Activated CD4-positive, alpha-beta T cell treated with anti-CD3 and anti-CD28 coated beads, Interleukin-2, amount 50 U/mL, for 48 hours (primary cell): ENCODE measurements at regions not wholly inside any gene's neighbourhood (a gene's known extent, or its start where the extent isn't known, plus 50 kb on each side); places are given as distances from the start of the nearest gene placed in this dataset.
A peak's percentile ranks its signal among the peaks of the same experiment; 100 is the strongest.

Source experiments
- DNase-seq, 2 experiments: peaks; one replicate each; pipeline ENCODE4 v3.0.0-alpha.2; 2020

GRCh38 chr4:121277194-121278105, 103.4 kb downstream of the QRFPR start:
- no peak for DNase-seq

- DNase-seq: no peak
These were observed 107.6 kb downstream of the QRFPR start for GRCh38 chr4:121273191-121273590.

- no peak for DNase-seq
These were observed 108.3 kb downstream of the QRFPR start for GRCh38 chr4:121272526-121272925.

GRCh38 chr4:121270389-121270788, 106.3 kb upstream of the TNIP3 start:
- no peak for DNase-seq

GRCh38 chr4:121269001-121269400, 104.9 kb upstream of the TNIP3 start:
- DNase-seq: no peak

GRCh38 chr4:121266982-121267381, 102.9 kb upstream of the TNIP3 start:
- DNase-seq: no peak

GRCh38 chr4:121256887-121257466, 92.9 kb upstream of the TNIP3 start:
- peak; percentile 24 to 33 for DNase-seq

GRCh38 chr4:121255986-121256750, 92.0 kb upstream of the TNIP3 start:
- peak; percentile 51 to 63 for DNase-seq

GRCh38 chr4:121253961-121254360, 89.8 kb upstream of the TNIP3 start:
- no peak for DNase-seq

- DNase-seq: peak; percentile 66 to 71
These were observed 88.2 kb upstream of the TNIP3 start for GRCh38 chr4:121252224-121252806.

- no peak for DNase-seq
These were observed 84.6 kb upstream of the TNIP3 start for GRCh38 chr4:121248747-121249146.

GRCh38 chr4:121246698-121247097, 82.6 kb upstream of the TNIP3 start:
- no peak for DNase-seq

GRCh38 chr4:121243485-121243884, 79.4 kb upstream of the TNIP3 start:
- peak in 1 of 2 experiments; percentile 30 for DNase-seq

- DNase-seq: no peak
These were observed 78.1 kb upstream of the TNIP3 start for GRCh38 chr4:121242188-121242750.

GRCh38 chr4:121239951-121240350, 75.8 kb upstream of the TNIP3 start:
- DNase-seq: no peak

- no peak for DNase-seq
These were observed 74.3 kb upstream of the TNIP3 start for GRCh38 chr4:121238461-121238860.

GRCh38 chr4:121237069-121237399, 72.9 kb upstream of the TNIP3 start:
- DNase-seq: no peak

GRCh38 chr4:121236353-121237068, 72.4 kb upstream of the TNIP3 start:
- no peak for DNase-seq

- no peak for DNase-seq
These were observed 69.9 kb upstream of the TNIP3 start for GRCh38 chr4:121233982-121234381.

- DNase-seq: no peak
These were observed 65.9 kb upstream of the TNIP3 start for GRCh38 chr4:121229993-121230392.

GRCh38 chr4:121228848-121229247, 64.7 kb upstream of the TNIP3 start:
- no peak for DNase-seq

- DNase-seq: no peak
These were observed 63.2 kb upstream of the TNIP3 start for GRCh38 chr4:121227341-121227792.
